ENCODE measurements at regions not wholly inside any gene's neighbourhood (a gene's known extent, or its start where the extent isn't known, plus 50 kb on each side); places are given as distances from the start of the nearest gene placed in this dataset.
"Not testable (repeated sequence)": the region's sequence is repeated elsewhere in the genome, so short reads cannot be mapped to it uniquely, and the experiment has no call there.

DNA sequence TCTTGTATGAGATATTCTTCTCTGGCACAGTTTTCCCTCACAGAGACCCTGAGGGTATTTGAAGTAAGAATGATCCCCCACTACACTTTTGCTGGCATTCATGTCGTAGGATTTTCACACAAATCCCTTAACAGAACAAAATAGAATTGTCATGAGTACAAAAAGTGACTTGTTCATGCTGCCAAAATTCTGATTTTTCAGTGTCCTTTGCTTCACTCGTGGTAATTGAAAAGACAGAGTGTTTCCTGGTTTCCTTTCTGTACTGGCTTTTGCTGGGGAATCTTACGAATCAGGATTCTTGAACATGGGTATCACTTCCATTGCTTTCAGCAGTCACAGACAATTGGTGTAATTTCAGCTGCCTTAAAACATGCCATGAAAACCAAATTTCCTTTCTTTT lies 756.3 kb downstream of the REEP3 start:
- no peak for DNase-seq (ENCODE audit: extremely low read depth in 1 of 2, low read depth in 1 of 2)

DNA sequence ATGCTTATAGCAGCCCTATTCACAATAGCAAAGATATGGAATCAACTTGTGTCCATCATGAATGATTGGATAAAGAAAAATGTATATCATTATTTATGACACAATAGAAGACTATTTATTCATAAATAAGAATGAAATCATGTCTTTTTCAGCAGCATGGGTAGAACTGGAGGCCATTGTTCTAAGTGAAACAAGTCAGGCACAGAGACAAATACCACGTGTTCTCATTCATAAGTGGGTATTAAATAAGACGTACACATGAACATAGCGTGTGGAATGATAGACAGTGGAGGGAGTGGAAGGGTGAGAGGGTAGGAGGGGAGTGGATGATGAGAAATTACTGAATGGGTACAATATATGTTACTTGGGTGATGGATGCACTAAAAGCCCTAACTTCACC lies 762.4 kb downstream of the REEP3 start:
- DNase-seq (ENCODE audit: extremely low read depth in 1 of 2, low read depth in 1 of 2), result no peak

GRCh38 chr10:64286533-64286932 lies 765.3 kb downstream of the REEP3 start:
- no peak for DNase-seq (ENCODE audit: extremely low read depth in 1 of 2, low read depth in 1 of 2)

DNA sequence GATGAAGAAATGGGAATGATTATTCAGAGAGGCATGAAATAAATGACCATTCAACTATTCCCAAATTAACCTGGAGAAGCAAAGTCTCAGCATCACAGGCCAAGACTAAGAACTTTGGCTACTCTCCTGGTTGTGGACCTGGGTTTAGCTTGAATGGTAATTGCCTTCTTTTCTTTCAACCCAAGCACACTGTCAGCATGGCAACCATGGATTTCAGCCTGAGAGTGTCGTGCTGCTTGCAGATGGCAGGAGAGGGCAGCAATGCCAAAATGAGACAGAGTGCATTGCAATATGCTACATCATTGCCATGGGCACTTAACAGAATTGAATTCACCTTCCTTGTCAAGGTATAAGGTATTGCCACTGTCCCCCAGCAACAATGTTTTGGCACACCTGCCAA lies 767.2 kb downstream of the REEP3 start:
- DNase-seq (ENCODE audit: extremely low read depth in 1 of 2, low read depth in 1 of 2), result no peak

GRCh38 chr10:64303566-64303965 lies 782.4 kb downstream of the REEP3 start:
- no peak for DNase-seq (ENCODE audit: extremely low read depth in 1 of 2, low read depth in 1 of 2)

- no peak for DNase-seq (ENCODE audit: extremely low read depth in 1 of 2, low read depth in 1 of 2)
Observed at GRCh38 chr10:64306729-64307327, 785.6 kb downstream of the REEP3 start.

- no peak for DNase-seq (ENCODE audit: extremely low read depth in 1 of 2, low read depth in 1 of 2)
Observed at GRCh38 chr10:64312876-64313275, 791.7 kb downstream of the REEP3 start.

- DNase-seq (ENCODE audit: extremely low read depth in 1 of 2, low read depth in 1 of 2), result no peak
Observed at GRCh38 chr10:64313967-64314366, 792.8 kb downstream of the REEP3 start.

- no peak for DNase-seq (ENCODE audit: extremely low read depth in 1 of 2, low read depth in 1 of 2)
Observed at GRCh38 chr10:64316416-64316815, 795.2 kb downstream of the REEP3 start.

- no peak for DNase-seq (ENCODE audit: extremely low read depth in 1 of 2, low read depth in 1 of 2)
Observed at GRCh38 chr10:64316833-64317232, 795.6 kb downstream of the REEP3 start.

DNA sequence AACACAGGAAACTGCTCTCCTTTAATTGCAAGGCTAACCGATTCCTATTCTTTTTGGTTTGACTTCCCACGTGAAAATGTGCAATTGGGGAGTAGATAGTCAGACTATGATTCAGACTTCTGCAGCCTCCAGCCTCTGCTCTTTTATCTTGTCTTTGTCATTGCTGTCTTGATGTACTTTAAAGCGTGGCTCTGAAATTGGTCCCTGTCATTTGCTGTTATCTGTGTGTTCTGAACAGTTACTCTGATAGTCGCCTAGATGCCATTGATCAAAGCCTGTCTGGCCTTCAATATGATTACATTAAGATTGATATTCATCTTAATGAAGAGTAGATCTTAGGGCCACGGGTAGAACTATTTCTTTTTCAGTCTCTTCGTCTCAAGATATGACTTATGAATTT lies 799.2 kb downstream of the REEP3 start:
- DNase-seq (ENCODE audit: extremely low read depth in 1 of 2, low read depth in 1 of 2), result no peak

GRCh38 chr10:64329510-64329909 lies 808.3 kb downstream of the REEP3 start:
- DNase-seq (ENCODE audit: extremely low read depth in 1 of 2, low read depth in 1 of 2), result no peak

DNA sequence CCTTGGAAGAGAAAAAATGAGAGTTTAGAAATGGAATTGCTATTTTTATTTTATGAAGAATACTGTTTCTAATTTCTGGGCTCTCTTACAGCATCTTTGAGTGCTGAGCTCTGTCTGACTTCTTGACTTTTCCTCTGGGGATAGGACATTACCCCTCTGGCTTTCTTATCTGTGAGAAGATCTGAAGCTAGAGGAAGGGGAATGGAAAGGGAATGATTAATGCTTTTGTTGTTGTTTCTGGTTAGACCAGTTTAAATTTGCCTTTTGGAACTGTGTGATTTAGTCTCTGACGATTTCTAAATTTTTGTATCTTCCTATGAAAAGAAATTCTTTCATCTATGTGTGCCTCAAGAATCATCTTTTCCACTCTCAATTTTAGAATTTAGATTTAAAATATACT lies 811.4 kb downstream of the REEP3 start:
- DNase-seq (ENCODE audit: extremely low read depth in 1 of 2, low read depth in 1 of 2), result no peak

GRCh38 chr10:64334084-64334483 lies 812.9 kb downstream of the REEP3 start:
- DNase-seq (ENCODE audit: extremely low read depth in 1 of 2, low read depth in 1 of 2), result no peak

DNA sequence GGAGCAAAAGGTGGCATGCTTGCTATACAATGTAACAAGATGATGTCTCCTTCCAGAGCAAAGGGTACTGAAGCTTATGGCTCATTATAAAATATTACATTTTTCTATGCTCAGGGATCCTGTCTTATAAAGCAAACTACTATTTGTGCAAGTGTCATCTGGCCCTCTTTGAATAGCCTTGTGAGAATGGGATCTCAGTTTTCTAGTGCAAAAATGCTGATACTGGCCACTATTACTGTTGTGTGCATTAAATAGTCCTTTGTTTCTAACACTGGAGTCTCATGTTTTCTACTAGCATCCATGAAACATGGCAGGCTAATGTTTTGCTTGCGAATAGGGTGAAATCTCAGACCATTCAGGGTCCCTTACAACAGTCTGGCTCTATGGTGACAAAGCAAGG lies 823.0 kb downstream of the REEP3 start:
- no peak for DNase-seq (ENCODE audit: extremely low read depth in 1 of 2, low read depth in 1 of 2)

- DNase-seq (ENCODE audit: extremely low read depth in 1 of 2, low read depth in 1 of 2), result no peak
Observed at GRCh38 chr10:64345856-64346255, 824.7 kb downstream of the REEP3 start.

DNA sequence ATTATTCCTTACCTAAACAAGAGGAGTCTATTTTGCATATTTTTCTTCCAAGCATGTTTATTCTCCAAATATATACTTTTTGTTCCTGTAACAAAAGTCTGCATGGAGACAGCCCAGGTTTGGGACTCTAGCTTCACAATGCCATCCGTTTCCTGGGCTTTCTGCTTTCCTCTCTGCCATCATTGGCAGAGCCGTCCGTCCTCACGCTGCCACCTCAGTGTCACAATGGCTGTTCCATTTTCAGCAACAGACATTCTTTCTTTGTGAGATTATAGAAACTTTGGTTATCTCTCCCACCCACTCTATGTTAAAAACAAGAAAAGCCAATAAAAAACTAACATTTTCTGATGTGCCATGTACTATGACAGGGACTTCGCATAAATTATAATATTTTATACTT lies 825.2 kb downstream of the REEP3 start:
- no peak for DNase-seq (ENCODE audit: extremely low read depth in 1 of 2, low read depth in 1 of 2)

GRCh38 chr10:64350665-64351064 lies 829.5 kb downstream of the REEP3 start:
- no peak for DNase-seq (ENCODE audit: extremely low read depth in 1 of 2, low read depth in 1 of 2)

DNA sequence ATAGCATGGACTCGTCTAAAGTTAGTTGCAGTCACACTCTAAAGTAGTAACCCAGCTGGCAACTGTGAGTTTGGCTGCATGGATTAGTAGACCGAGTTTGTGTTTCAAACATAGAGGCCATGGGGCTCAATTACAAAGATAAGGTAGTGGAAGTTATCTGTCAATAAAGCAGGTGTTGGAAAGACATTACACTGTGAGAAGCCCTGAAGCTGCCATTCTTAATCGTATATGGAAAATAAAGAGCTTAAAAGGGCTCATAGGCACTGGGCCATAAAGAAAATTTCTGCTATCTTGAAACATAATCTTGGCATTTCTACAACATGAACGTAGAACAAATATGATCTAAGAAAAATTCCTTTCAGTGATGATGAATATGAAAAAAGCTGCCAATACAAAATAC lies 837.7 kb downstream of the REEP3 start:
- no peak for DNase-seq (ENCODE audit: extremely low read depth in 1 of 2, low read depth in 1 of 2)

GRCh38 chr10:64360240-64360639 lies 839.0 kb downstream of the REEP3 start:
- DNase-seq (ENCODE audit: extremely low read depth in 1 of 2, low read depth in 1 of 2), result not testable (repeated sequence)

DNA sequence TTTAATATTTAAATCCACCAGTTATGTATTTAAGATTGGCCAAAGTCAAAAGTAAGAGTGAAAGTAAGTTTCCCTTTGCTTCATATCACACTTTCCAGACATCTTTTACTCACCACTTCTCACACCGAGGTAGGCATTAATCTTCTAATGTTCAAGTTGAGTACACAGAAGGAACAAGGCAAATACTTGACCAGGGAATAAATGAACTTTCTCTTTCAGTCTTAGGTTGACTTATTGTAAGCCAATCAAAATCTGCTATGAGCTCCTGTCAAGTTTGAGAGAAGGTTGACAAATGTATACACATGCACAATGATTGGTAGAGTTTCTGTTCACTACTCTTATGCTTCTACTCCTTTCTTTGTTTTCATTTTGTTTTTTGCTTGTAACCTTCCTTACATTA lies 842.5 kb downstream of the REEP3 start:
- DNase-seq (ENCODE audit: extremely low read depth in 1 of 2, low read depth in 1 of 2), result no peak

- no peak for DNase-seq (ENCODE audit: extremely low read depth in 1 of 2, low read depth in 1 of 2)
Observed at GRCh38 chr10:64365663-64366062, 844.5 kb downstream of the REEP3 start.

DNA sequence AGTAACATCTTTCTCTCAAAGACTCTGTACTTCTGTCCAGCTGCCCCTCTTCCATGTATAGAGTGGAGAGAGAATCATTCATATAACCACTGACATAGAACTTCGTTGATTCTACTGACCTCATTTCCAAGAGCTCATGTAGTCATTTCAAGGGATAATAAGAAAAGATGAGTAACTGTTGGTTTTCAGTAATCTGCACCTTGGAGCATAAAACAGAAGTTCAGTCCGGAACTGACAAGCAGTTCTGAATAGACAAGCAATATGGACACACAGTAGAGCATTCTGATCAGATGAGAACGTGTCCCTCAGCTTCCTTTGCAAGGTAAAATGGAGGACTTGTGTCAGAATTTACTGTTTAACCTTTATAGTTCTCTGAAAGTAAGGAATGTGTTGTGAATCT lies 847.1 kb downstream of the REEP3 start:
- no peak for DNase-seq (ENCODE audit: extremely low read depth in 1 of 2, low read depth in 1 of 2)

Data from activated CD8-positive, alpha-beta memory T cell treated with anti-CD3 and anti-CD28 coated beads for 1 hour (primary cell).